Esophagus (tissue), 2 donors: ENCODE measurements at regions not wholly inside any gene's neighbourhood (a gene's known extent, or its start where the extent isn't known, plus 50 kb on each side); places are given as distances from the start of the nearest gene placed in this dataset.
"Not testable (repeated sequence)": the region's sequence is repeated elsewhere in the genome, so short reads cannot be mapped to it uniquely, and the experiment has no call there.

Experiments used
- H3K27ac ChIP-seq, 2 donors: one replicate each; pipeline ENCODE4 v1.5.1; 2013; ENCODE audit warnings: low read depth in 2 of 2, mild to moderate bottlenecking in 2 of 2, inconsistent platforms in 1 of 2, low read length in 1 of 2, moderate library complexity in 1 of 2
- H3K27me3 ChIP-seq, 2 donors: one replicate each; pipeline ENCODE4 v1.6.1; 2013; ENCODE audit warnings: low read length in 2 of 2, control low read depth in 1 of 2, mild to moderate bottlenecking in 1 of 2; ENCODE audit not compliant: insufficient read depth in 2 of 2, control insufficient read depth in 1 of 2
- H3K36me3 ChIP-seq, 2 donors: one replicate each; pipeline ENCODE4 v1.6.1; 2013; ENCODE audit warnings: low read length in 1 of 2; ENCODE audit not compliant: control insufficient read depth in 2 of 2, insufficient read depth in 2 of 2
- H3K4me1 ChIP-seq, 2 donors: one replicate each; pipeline ENCODE4 v1.6.1; 2013; ENCODE audit warnings: low read length in 1 of 2; ENCODE audit not compliant: control insufficient read depth in 2 of 2, insufficient read depth in 2 of 2
- H3K4me3 ChIP-seq, 2 donors: one replicate each; pipeline ENCODE4 v1.5.1; 2013; ENCODE audit warnings: low read length in 2 of 2, mild to moderate bottlenecking in 2 of 2, low read depth in 1 of 2, moderate library complexity in 1 of 2
- H3K9me3 ChIP-seq, 2 donors: one replicate each; pipeline ENCODE4 v1.6.1; 2013; ENCODE audit warnings: mild to moderate bottlenecking in 2 of 2, low read depth in 1 of 2, low read length in 1 of 2, moderate library complexity in 1 of 2; ENCODE audit not compliant: control insufficient read depth in 2 of 2, insufficient read depth in 1 of 2
- WGBS, 2 donors: extraction: QIAGEN DNeasy Blood & Tissue Kit; methylation state at CpG; one replicate each; pipeline ENCODE4 v1.1.7; 2013; 5-methylcytosine and 5-hydroxymethylcytosine counted together
- donor health status: healthy with polysubstance abuse.
- donor health status: Bipolar disorder and iron deficiency.

- no peak overlapping the region for H3K4me3 ChIP-seq
- H3K36me3 ChIP-seq, result no peaks in the 10 kb centered on the region
- no peaks in the 10 kb centered on the region for H3K9me3 ChIP-seq
- no peak overlapping the region for H3K27ac ChIP-seq
- H3K27me3 ChIP-seq, result no peaks in the 10 kb centered on the region
- H3K4me1 ChIP-seq, result no peaks in the 10 kb centered on the region
- 73 to 79% methylated on average over 5 of the region's 5 CpGs for WGBS, 2 donors
These were observed 74.0 kb downstream of the MAB21L3 start for GRCh38 chr1:116185161-116185701.

- Histone ChIP-seq H3K9me3 (no peaks in the 10 kb centered on the region), H3K4me3 (no peak overlapping the region), H3K27ac (no peak overlapping the region), H3K36me3 (no peaks in the 10 kb centered on the region), H3K4me1 (no peaks in the 10 kb centered on the region), H3K27me3 (no peaks in the 10 kb centered on the region)
- WGBS, 2 donors, result 66 to 87% methylated on average over 3 of the region's 3 CpGs
These were observed 78.3 kb downstream of the MAB21L3 start for GRCh38 chr1:116189481-116189880.

GRCh38 chr1:116191294-116191693, 80.1 kb downstream of the MAB21L3 start:
- no peaks in the 10 kb centered on the region for H3K4me1 ChIP-seq
- WGBS, 2 donors, result 81 to 89% methylated on average over 2 of the region's 2 CpGs
- no peaks in the 10 kb centered on the region for H3K27me3 ChIP-seq
- no peaks in the 10 kb centered on the region for H3K36me3 ChIP-seq
- no peak overlapping the region for H3K4me3 ChIP-seq
- H3K9me3 ChIP-seq, result no peaks in the 10 kb centered on the region
- H3K27ac ChIP-seq, result no peak overlapping the region

- H3K36me3 ChIP-seq, result no peaks in the 10 kb centered on the region
- H3K27me3 ChIP-seq, result no peaks in the 10 kb centered on the region
- no peak overlapping the region for H3K27ac ChIP-seq
- WGBS, 2 donors, result 94% methylated on average over 2 of the region's 2 CpGs
- H3K9me3 ChIP-seq, result no peaks in the 10 kb centered on the region
- no peaks in the 10 kb centered on the region for H3K4me1 ChIP-seq
- no peak overlapping the region for H3K4me3 ChIP-seq
These were observed 82.6 kb downstream of the MAB21L3 start for GRCh38 chr1:116193768-116194167.

GRCh38 chr1:116194568-116194967, 83.4 kb downstream of the MAB21L3 start:
- Histone ChIP-seq H3K27me3 (no peaks in the 10 kb centered on the region), H3K36me3 (no peaks in the 10 kb centered on the region), H3K9me3 (no peaks in the 10 kb centered on the region), H3K4me1 (no peaks in the 10 kb centered on the region), H3K27ac (no peak overlapping the region), H3K4me3 (no peak overlapping the region)
- WGBS, 2 donors, result 47 to 69% methylated on average over 1 of the region's 1 CpG

- WGBS, 2 donors, result 10 to 18% methylated on average over 1 of the region's 1 CpG
- no peaks in the 10 kb centered on the region for H3K4me1 ChIP-seq
These were observed 84.1 kb downstream of the MAB21L3 start for GRCh38 chr1:116195077-116195868.

GRCh38 chr1:116200343-116200742, 89.1 kb downstream of the MAB21L3 start:
- H3K4me1 ChIP-seq, H3K36me3 ChIP-seq, H3K27ac ChIP-seq, H3K9me3 ChIP-seq, H3K27me3 ChIP-seq, H3K4me3 ChIP-seq: not testable (repeated sequence)
- 69 to 91% methylated on average over 2 of the region's 2 CpGs for WGBS, 2 donors

More at GRCh38 chr1:116195077-116195868, 84.1 kb downstream of the MAB21L3 start:
- no peaks in the 10 kb centered on the region for H3K9me3 ChIP-seq
- H3K27me3 ChIP-seq, result no peaks in the 10 kb centered on the region
- no peaks in the 10 kb centered on the region for H3K36me3 ChIP-seq
- no peak overlapping the region for H3K27ac ChIP-seq
- H3K4me3 ChIP-seq, result no peak overlapping the region

GRCh38 chr1:116201911-116202310, 90.7 kb downstream of the MAB21L3 start:
- H3K4me3 ChIP-seq, result no peak overlapping the region
- no peak overlapping the region for H3K27ac ChIP-seq
- 88 to 91% methylated on average over 3 of the region's 3 CpGs for WGBS, 2 donors
- H3K9me3 ChIP-seq, result no peaks in the 10 kb centered on the region
- H3K27me3 ChIP-seq, result no peaks in the 10 kb centered on the region
- H3K36me3 ChIP-seq, result no peaks in the 10 kb centered on the region
- no peaks in the 10 kb centered on the region for H3K4me1 ChIP-seq

- Histone ChIP-seq H3K27me3 (no peaks in the 10 kb centered on the region), H3K9me3 (no peaks in the 10 kb centered on the region), H3K27ac (no peak overlapping the region), H3K4me1 (no peaks in the 10 kb centered on the region), H3K36me3 (no peaks in the 10 kb centered on the region), H3K4me3 (no peak overlapping the region)
- WGBS, 2 donors, result 64 to 70% methylated on average over 5 of the region's 5 CpGs
These were observed 92.1 kb downstream of the MAB21L3 start for GRCh38 chr1:116203181-116203723.

GRCh38 chr1:116203920-116204319, 92.7 kb downstream of the MAB21L3 start:
- H3K9me3 ChIP-seq, result no peaks in the 10 kb centered on the region
- H3K36me3 ChIP-seq, result no peaks in the 10 kb centered on the region
- WGBS, 2 donors, result 65 to 83% methylated on average over 4 of the region's 4 CpGs

More at GRCh38 chr1:116203920-116204319, 92.7 kb downstream of the MAB21L3 start:
- Histone ChIP-seq H3K4me1 (no peaks in the 10 kb centered on the region), H3K27ac (no peak overlapping the region), H3K4me3 (no peak overlapping the region), H3K27me3 (no peaks in the 10 kb centered on the region)
